Smooth muscle cell (in vitro differentiated cells): ENCODE measurements at regions not wholly inside any gene's neighbourhood (a gene's known extent, or its start where the extent isn't known, plus 50 kb on each side); places are given as distances from the start of the nearest gene placed in this dataset.

Experiments used
- DNase-seq: peaks from one replicate; lab custom pipeline; 2025; ENCODE audit not compliant: unreplicated experiment; lab: John Stamatoyannopoulos, UW
- H2AFZ ChIP-seq: fragments of 200-600 bp; sonication (generic); 2 replicates; pipeline ENCODE4 v1.6.0; 2016; ENCODE audit warnings: antibody characterized with exemption, low read depth, mild to moderate bottlenecking
- H3F3A ChIP-seq: fragments of 200-600 bp; sonication (generic); 2 replicates; pipeline ENCODE4 v1.6.0; 2017; ENCODE audit warnings: antibody characterized with exemption, low read depth
- H3K27ac ChIP-seq: fragments of 200-600 bp; sonication (generic); 2 replicates; pipeline ENCODE4 v1.5.1; 2016; ENCODE audit warnings: low read depth, mild to moderate bottlenecking
- H3K27me3 ChIP-seq: fragments of 200-600 bp; sonication (generic); 2 replicates; pipeline ENCODE4 v1.6.1; 2016; ENCODE audit warnings: low read depth, mild to moderate bottlenecking
- H3K36me3 ChIP-seq: fragments of 200-600 bp; sonication (generic); 2 replicates; pipeline ENCODE4 v1.5.1; 2016; ENCODE audit warnings: low read depth
- H3K4me1 ChIP-seq: fragments of 200-600 bp; sonication (generic); 2 replicates; pipeline ENCODE4 v1.5.1; 2016; ENCODE audit warnings: low read depth
- H3K4me2 ChIP-seq: fragments of 200-600 bp; sonication (generic); 2 replicates; pipeline ENCODE4 v1.6.0; 2016; ENCODE audit warnings: mild to moderate bottlenecking
- H3K4me3 ChIP-seq: fragments of 200-600 bp; sonication (generic); 2 replicates; pipeline ENCODE4 v1.5.1; 2016; ENCODE audit warnings: mild to moderate bottlenecking
- H3K79me2 ChIP-seq: fragments of 200-600 bp; sonication (generic); 2 replicates; pipeline ENCODE4 v1.6.0; 2016; ENCODE audit warnings: low read depth, mild to moderate bottlenecking
- H3K9ac ChIP-seq: fragments of 200-600 bp; sonication (generic); 2 replicates; pipeline ENCODE4 v1.6.0; 2016; ENCODE audit warnings: low read depth
- H3K9me3 ChIP-seq: fragments of 200-600 bp; sonication (generic); replicated peaks from 2 replicates; pipeline ENCODE4 v1.5.1; 2016; ENCODE audit warnings: low read depth
- H4K20me1 ChIP-seq: fragments of 200-600 bp; sonication (generic); 2 replicates; pipeline ENCODE4 v1.6.0; 2016; ENCODE audit warnings: low read depth
- WGBS: methylation state at CpG from one replicate; pipeline ENCODE4 v1.1.7; 2016; ENCODE audit warnings: low lambda C conversion rate; 5-methylcytosine and 5-hydroxymethylcytosine counted together
- TF ChIP-seq, protein P1 (sequence below): fragments of 200-600 bp; sonication (generic); IDR thresholded peaks from 2 replicates; pipeline ENCODE4 v1.5.1; 2017; ENCODE audit warnings: borderline replicate concordance, mild to moderate bottlenecking, antibody characterized with exemption; ENCODE audit not compliant: insufficient read depth, poor library complexity, severe bottlenecking

DNA sequence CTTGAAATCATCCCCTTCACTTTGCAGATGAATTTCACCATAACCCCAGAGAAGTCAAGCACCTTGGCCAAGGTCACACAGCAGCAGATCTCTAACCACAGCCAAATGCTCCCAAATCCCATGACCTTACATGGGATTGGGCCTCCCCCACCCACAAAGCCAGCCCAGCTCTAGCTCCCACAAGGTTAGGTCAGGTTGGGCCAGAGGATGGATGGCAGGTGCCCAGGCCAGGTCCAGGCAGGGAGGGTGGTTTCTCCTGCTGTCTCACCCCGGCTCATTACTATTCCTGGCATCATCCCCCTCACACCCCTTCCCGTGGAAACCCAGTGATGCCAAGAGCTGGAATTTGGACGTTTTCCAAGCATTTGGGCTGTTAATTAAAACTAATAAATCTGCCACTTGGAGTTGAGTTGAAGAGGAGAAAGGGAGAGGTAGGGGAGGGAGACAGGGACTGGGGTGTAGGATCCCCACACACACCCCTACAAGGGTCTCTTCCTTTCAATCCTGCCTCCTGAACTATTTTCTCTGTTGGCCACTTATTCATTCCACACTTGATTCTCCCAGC, 181.6 kb downstream of the TMEM132E start:
- Histone ChIP-seq H3K9ac (no peak overlapping the region), H3K4me2 (no peak overlapping the region), H3K27me3 (peaks cover 16% of the 10 kb centered on the region), H3K4me1 (peaks cover 9% of the 10 kb centered on the region), H3K27ac (no peak overlapping the region), H2AFZ (no peak overlapping the region), H3K9me3 (no peaks in the 10 kb centered on the region), H4K20me1 (no peaks in the 10 kb centered on the region), H3F3A (no peaks in the 10 kb centered on the region), H3K79me2 (no peaks in the 10 kb centered on the region), H3K4me3 (no peak overlapping the region), H3K36me3 (no peaks in the 10 kb centered on the region)
- no peak for DNase-seq
- WGBS: 68% methylated on average over 3 of the region's 3 CpGs
- TF ChIP-seq, protein P1, sequence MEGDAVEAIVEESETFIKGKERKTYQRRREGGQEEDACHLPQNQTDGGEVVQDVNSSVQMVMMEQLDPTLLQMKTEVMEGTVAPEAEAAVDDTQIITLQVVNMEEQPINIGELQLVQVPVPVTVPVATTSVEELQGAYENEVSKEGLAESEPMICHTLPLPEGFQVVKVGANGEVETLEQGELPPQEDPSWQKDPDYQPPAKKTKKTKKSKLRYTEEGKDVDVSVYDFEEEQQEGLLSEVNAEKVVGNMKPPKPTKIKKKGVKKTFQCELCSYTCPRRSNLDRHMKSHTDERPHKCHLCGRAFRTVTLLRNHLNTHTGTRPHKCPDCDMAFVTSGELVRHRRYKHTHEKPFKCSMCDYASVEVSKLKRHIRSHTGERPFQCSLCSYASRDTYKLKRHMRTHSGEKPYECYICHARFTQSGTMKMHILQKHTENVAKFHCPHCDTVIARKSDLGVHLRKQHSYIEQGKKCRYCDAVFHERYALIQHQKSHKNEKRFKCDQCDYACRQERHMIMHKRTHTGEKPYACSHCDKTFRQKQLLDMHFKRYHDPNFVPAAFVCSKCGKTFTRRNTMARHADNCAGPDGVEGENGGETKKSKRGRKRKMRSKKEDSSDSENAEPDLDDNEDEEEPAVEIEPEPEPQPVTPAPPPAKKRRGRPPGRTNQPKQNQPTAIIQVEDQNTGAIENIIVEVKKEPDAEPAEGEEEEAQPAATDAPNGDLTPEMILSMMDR: no peak

DNA sequence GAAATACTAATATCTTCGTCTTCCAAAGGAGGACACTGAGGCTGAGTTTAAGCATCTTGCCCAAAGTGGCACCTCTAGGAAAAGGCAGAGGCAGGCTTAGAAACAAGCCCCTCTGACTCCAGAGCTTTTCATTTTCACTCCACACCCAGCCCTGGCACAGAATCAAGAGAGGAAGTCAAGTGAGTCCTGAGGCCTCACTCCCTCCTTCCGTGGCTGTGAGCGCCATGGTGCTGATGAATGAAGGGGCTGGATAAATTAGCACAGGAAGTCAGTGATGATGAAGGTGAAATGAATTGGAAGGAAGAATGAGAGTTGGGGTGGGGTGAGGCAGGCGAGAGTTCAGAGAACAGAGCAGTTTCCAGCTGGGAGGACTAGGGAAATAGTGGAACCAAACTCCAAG, 179.3 kb downstream of the TMEM132E start:
- Histone ChIP-seq H3K36me3 (no peaks in the 10 kb centered on the region), H3K4me2 (no peak overlapping the region), H2AFZ (no peak overlapping the region), H3K27me3 (peaks cover 12% of the 10 kb centered on the region), H3K4me1 (peaks cover 9% of the 10 kb centered on the region), H3K27ac (no peak overlapping the region), H3F3A (no peaks in the 10 kb centered on the region), H3K4me3 (no peak overlapping the region), H4K20me1 (no peaks in the 10 kb centered on the region), H3K9ac (no peak overlapping the region), H3K9me3 (no peaks in the 10 kb centered on the region), H3K79me2 (no peaks in the 10 kb centered on the region)
- DNase-seq: no peak
- 77% methylated on average over 4 of the region's 4 CpGs for WGBS
- TF ChIP-seq, protein P1: no peak

DNA sequence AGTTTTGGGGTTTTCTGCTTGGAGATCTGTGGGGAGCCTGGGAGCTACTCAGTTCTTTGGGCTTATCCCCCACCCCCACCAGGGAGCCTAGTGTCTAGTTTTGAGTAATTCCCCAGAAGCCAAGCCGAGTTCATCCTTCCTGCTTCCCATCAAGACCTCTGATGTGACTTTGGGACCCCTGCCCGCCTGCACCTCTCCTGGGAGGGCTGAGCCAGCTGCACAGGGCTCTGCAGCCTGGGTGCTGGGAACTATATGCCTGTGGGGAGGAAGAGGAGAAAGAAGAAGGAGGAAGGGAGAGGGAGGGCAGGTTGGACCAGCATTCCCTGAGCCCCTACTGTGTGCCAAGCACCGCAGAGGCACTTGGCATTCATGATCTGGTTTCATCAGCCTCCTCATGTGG, 178.9 kb downstream of the TMEM132E start:
- WGBS: 94% methylated on average over 3 of the region's 3 CpGs

More for the DNA sequence above, 178.9 kb downstream of the TMEM132E start:
- H2AFZ ChIP-seq: no peak overlapping the region
- no peak overlapping the region for H3K4me2 ChIP-seq
- H3K79me2 ChIP-seq: no peaks in the 10 kb centered on the region
- H4K20me1 ChIP-seq: no peaks in the 10 kb centered on the region
- H3K9ac ChIP-seq: no peak overlapping the region
- H3F3A ChIP-seq: no peaks in the 10 kb centered on the region
- no peak overlapping the region for H3K4me3 ChIP-seq
- H3K9me3 ChIP-seq: no peaks in the 10 kb centered on the region
- TF ChIP-seq, protein P1: no peak
- H3K27me3 ChIP-seq: peaks cover 15% of the 10 kb centered on the region
- no peak overlapping the region for H3K27ac ChIP-seq
- DNase-seq: no peak
- H3K36me3 ChIP-seq: no peaks in the 10 kb centered on the region
- H3K4me1 ChIP-seq: peaks cover 9% of the 10 kb centered on the region
